ENCODE measurements at regions not wholly inside any gene's neighbourhood (a gene's known extent, or its start where the extent isn't known, plus 50 kb on each side); places are given as distances from the start of the nearest gene placed in this dataset.

DNA sequence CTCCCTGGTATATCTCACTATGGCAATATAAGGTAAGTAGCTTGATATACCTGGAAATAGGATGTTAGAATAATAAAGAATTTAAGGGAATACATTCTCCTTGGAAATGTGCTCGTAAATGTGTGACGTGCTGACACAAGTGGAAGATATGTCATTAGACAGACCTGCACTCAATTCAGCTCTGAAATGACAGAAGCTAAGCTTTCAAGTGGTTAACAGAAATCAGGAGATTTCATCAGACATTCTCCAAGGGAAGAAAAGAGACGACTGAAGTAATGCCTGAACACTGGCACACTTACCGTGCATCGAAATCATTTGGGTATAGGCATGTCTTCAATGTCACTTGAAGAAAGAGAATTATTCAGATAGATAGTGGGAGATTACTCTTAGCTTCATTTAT is 933.3 kb upstream of the CTNND2 start:
- H3K4me1 ChIP-seq: no peaks in the 10 kb centered on the region
- H3K9ac ChIP-seq (ENCODE audit: low read depth in 2 of 2, low read length in 2 of 2): no peak overlapping the region
- DNase-seq: no peak
- H3K9me3 ChIP-seq: no peaks in the 10 kb centered on the region
- intact Hi-C loops (cut with DNase I): no loop called here
- H3K27me3 ChIP-seq: no peaks in the 10 kb centered on the region
- H3K4me3 ChIP-seq: no peak overlapping the region
- no peak overlapping the region for H3K27ac ChIP-seq
- TF ChIP-seq, protein P1, sequence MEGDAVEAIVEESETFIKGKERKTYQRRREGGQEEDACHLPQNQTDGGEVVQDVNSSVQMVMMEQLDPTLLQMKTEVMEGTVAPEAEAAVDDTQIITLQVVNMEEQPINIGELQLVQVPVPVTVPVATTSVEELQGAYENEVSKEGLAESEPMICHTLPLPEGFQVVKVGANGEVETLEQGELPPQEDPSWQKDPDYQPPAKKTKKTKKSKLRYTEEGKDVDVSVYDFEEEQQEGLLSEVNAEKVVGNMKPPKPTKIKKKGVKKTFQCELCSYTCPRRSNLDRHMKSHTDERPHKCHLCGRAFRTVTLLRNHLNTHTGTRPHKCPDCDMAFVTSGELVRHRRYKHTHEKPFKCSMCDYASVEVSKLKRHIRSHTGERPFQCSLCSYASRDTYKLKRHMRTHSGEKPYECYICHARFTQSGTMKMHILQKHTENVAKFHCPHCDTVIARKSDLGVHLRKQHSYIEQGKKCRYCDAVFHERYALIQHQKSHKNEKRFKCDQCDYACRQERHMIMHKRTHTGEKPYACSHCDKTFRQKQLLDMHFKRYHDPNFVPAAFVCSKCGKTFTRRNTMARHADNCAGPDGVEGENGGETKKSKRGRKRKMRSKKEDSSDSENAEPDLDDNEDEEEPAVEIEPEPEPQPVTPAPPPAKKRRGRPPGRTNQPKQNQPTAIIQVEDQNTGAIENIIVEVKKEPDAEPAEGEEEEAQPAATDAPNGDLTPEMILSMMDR (IDR thresholded peaks at IDR 0.05): no peak
- no peaks in the 10 kb centered on the region for H3K36me3 ChIP-seq

DNA sequence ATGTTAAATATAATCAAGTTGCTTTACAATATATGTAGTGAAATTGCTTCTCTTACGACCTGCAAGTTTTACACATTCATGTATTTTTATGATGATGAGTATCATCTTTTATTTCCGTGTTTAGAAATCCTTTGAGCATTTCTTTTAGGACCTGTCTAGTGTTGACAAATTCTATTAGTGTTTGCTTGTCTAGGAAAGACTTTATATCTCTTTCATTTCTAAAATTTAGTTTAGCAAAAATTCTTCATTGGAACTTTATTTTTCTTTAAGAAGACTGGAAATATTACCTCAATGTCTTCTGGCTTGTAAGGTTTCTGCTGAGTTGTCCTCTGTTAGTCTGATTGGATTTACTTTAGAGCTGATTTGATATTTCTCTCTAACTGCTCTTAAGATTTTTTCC is 920.9 kb upstream of the CTNND2 start:
- no peaks in the 10 kb centered on the region for H3K4me1 ChIP-seq
- H3K27ac ChIP-seq: no peak overlapping the region
- peaks cover 5% of the 10 kb centered on the region for H3K9me3 ChIP-seq
- no peak overlapping the region for H3K9ac ChIP-seq (ENCODE audit: low read depth in 2 of 2, low read length in 2 of 2)
- H3K27me3 ChIP-seq: no peaks in the 10 kb centered on the region
- no peak for DNase-seq
- H3K4me3 ChIP-seq: no peak overlapping the region
- H3K36me3 ChIP-seq: no peaks in the 10 kb centered on the region
- intact Hi-C loops (cut with DNase I): no loop called here
- TF ChIP-seq, protein P1 (IDR thresholded peaks at IDR 0.05): no peak

DNA sequence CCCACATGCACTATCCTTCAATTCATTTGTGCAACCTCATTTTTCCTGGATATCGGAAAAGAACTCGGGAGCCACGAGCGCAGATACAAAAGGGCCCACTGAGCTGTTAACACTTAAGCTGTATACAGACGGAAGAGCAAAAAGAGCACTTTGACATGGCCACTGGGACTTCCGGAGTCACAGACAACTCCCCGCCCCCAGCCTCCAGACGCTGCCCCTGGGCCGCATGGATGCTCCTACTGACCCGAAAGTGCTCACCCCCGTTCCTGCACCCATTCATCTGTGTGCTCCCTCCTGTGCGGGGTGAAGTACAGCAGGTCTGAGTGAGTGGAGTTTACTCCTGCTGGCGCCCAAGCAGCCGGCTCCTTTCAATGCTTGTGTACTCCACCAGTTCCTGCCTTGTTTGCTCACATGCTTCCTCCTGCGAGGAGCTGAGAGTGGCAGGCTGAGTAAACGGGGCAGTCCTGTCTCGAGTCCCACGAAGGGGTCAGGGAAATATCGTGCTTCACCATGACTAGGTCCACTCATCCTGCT is 901.0 kb upstream of the CTNND2 start:
- Histone ChIP-seq H3K4me3 (no peak overlapping the region), H3K27ac (no peak overlapping the region), H3K4me1 (no peaks in the 10 kb centered on the region), H3K36me3 (no peaks in the 10 kb centered on the region), H3K9me3 (no peaks in the 10 kb centered on the region), H3K9ac (ENCODE audit: low read depth in 2 of 2, low read length in 2 of 2) (no peak overlapping the region), H3K27me3 (no peaks in the 10 kb centered on the region)
- TF ChIP-seq, protein P1 (IDR thresholded peaks at IDR 0.05): no peak
- DNase-seq: no peak
- intact Hi-C loops (cut with DNase I): no loop called here

DNA sequence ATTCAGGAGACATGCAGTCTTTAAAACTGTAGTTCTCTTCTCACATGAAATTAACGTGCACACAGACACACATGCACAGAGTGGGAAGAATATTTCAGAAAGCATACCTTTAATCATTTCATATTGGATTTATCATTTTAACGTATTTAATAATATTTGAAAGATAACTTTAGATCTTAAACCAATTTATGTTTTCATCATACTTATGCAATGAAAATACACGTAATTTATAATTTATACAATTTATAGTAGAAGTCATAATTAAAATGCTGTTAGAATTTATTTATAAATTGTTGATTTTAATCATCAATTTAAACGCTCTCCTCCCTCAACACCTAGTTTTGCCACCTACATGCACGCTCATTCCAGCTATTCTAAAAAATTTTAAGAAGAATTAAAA is 894.9 kb upstream of the CTNND2 start:
- H3K27me3 ChIP-seq: no peaks in the 10 kb centered on the region

DNA sequence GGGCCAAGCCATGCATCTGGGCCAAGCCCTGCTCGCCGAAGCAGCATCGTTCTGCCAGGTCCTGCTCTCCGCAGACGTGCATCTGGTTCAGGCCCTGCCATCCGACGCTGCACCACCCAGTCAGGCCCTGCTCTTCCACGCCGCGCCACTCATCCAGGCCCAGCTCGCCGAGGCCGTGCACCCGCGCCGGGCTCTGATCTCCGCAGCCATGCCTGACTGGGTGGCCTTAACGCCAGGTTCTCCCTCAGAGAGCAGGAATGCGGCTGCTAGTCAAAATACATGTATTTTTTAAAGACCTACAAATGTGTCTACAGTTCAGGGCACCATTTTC is 891.1 kb upstream of the CTNND2 start:
- no peaks in the 10 kb centered on the region for H3K9me3 ChIP-seq
- TF ChIP-seq, protein P1 (IDR thresholded peaks at IDR 0.05): no peak
- no peaks in the 10 kb centered on the region for H3K36me3 ChIP-seq
- intact Hi-C loops (cut with DNase I): no loop called here
- H3K4me1 ChIP-seq: no peaks in the 10 kb centered on the region
- H3K4me3 ChIP-seq: no peak overlapping the region
- H3K27ac ChIP-seq: no peak overlapping the region
- H3K9ac ChIP-seq (ENCODE audit: low read depth in 2 of 2, low read length in 2 of 2): no peak overlapping the region
- no peak for DNase-seq
- no peaks in the 10 kb centered on the region for H3K27me3 ChIP-seq

More for the DNA sequence above, 894.9 kb upstream of the CTNND2 start:
- no peak overlapping the region for H3K4me3 ChIP-seq
- no peaks in the 10 kb centered on the region for H3K9me3 ChIP-seq
- TF ChIP-seq, protein P1 (IDR thresholded peaks at IDR 0.05): no peak
- H3K36me3 ChIP-seq: no peaks in the 10 kb centered on the region
- H3K9ac ChIP-seq (ENCODE audit: low read depth in 2 of 2, low read length in 2 of 2): no peak overlapping the region
- no peak overlapping the region for H3K27ac ChIP-seq
- no peaks in the 10 kb centered on the region for H3K4me1 ChIP-seq
- DNase-seq: no peak
- intact Hi-C loops (cut with DNase I): no loop called here

Data from colonic mucosa (tissue), 4 donors.